GM12878 (cell line): ENCODE measurements at regions not wholly inside any gene's neighbourhood (a gene's known extent, or its start where the extent isn't known, plus 50 kb on each side); places are given as distances from the start of the nearest gene placed in this dataset.

ENCODE experiments used
- ATAC-seq: fragments of 200-7000 bp; cut with Tn5 transposase; 3 replicates; pipeline ENCODE4 v1.9.1; 2020; ENCODE audit warnings: mild to moderate bottlenecking, moderate library complexity
- BruUV-seq: library from RNA; stranded (reverse); fragments of 400-500 nt; replicated peaks from 2 replicates; lab custom pipeline; 2021; lab: Mats Ljungman, UMichigan
- CTCF ChIA-PET: fragments of 300-600 bp; sonication (Branson Sonifier 250); formaldehyde crosslinking; extraction: SDS; loops from one replicate; lab custom pipeline; 2021; ENCODE audit warnings: inconsistent platforms; lab: Yijun Ruan, JAX
- POLR2A ChIA-PET: fragments of 350-600 bp; formaldehyde crosslinking; extraction: SDS; loops from one replicate; lab custom pipeline; 2021; ENCODE audit warnings: inconsistent platforms; lab: Charles Lee
- RAD21 ChIA-PET: fragments of 300-600 bp; sonication (Branson Sonifier 250); formaldehyde crosslinking; loops from one replicate; lab custom pipeline; 2023; ENCODE audit warnings: antibody characterized with exemption; ENCODE audit not compliant: unreplicated experiment; lab: Charles Lee
- SMC1A ChIA-PET: fragments of 300-600 bp; sonication (Branson Sonifier 250); formaldehyde crosslinking; loops from one replicate; lab custom pipeline; 2023; ENCODE audit not compliant: unreplicated experiment, uncharacterized antibody; lab: Charles Lee
- DNase-seq: peaks from one replicate; pipeline ENCODE4 v3.0.0-alpha.2; 2011; ENCODE audit warnings: low read depth, low spot score
- FAIRE-seq: peaks from 3 replicates; lab custom pipeline; 2011; peaks lifted over from hg19 to GRCh38; lab: Jason Lieb, UNC
- H2AFZ ChIP-seq: 2 replicates; pipeline ENCODE4 v1.6.0; 2011; ENCODE audit warnings: low read depth, low read length, control low read depth; ENCODE audit not compliant: control insufficient read depth
- H3K27ac ChIP-seq: 2 replicates; pipeline ENCODE4 v1.5.1; 2011; ENCODE audit warnings: control low read depth; ENCODE audit not compliant: control insufficient read depth, insufficient read depth
- H3K27me3 ChIP-seq, 2 experiments: replicated peaks in 1 of 2; 2 replicates each; pipeline versions ENCODE4 v1.6.0 to v1.6.1; 2011; ENCODE audit warnings: low read length in 1 of 2; ENCODE audit not compliant: control insufficient read depth in 2 of 2, insufficient read depth in 2 of 2
- H3K36me3 ChIP-seq, 2 experiments: 2 replicates each; pipeline ENCODE4 v1.5.1; 2011; ENCODE audit warnings: low read length in 1 of 2; ENCODE audit not compliant: control insufficient read depth in 2 of 2, insufficient read depth in 2 of 2
- H3K4me1 ChIP-seq: 2 replicates; pipeline ENCODE4 v1.6.1; 2011; ENCODE audit warnings: mild to moderate bottlenecking, low read length, moderate library complexity, mixed read lengths; ENCODE audit not compliant: control insufficient read depth, insufficient read depth
- H3K4me2 ChIP-seq: 2 replicates; pipeline ENCODE4 v1.6.0; 2011; ENCODE audit warnings: control low read depth; ENCODE audit not compliant: control insufficient read depth, insufficient read depth
- H3K4me3 ChIP-seq: fragments of 200-600 bp; sonication (generic); 2 replicates; pipeline ENCODE4 v1.5.1; 2016
- H3K79me2 ChIP-seq: 2 replicates; pipeline ENCODE4 v1.6.0; 2011; ENCODE audit warnings: low read length; ENCODE audit not compliant: control insufficient read depth, insufficient read depth
- H3K9ac ChIP-seq: 2 replicates; pipeline ENCODE4 v1.8.0; 2011; ENCODE audit warnings: low read length, control low read depth, mixed read lengths; ENCODE audit not compliant: control insufficient read depth, insufficient read depth
- H3K9me3 ChIP-seq: replicated peaks from 3 replicates; pipeline ENCODE4 v1.5.1; 2011; ENCODE audit warnings: mild to moderate bottlenecking, low read length; ENCODE audit not compliant: control insufficient read depth, insufficient read depth
- H4K20me1 ChIP-seq: 2 replicates; pipeline ENCODE4 v1.6.0; 2011; ENCODE audit not compliant: control insufficient read depth, insufficient read depth
- BMI1 ChIP-seq: fragments of 450-650 bp; IDR thresholded peaks from 2 replicates; pipeline ENCODE4 v1.6.1; 2016; ENCODE audit warnings: mild to moderate bottlenecking, moderate library complexity, borderline replicate concordance
- NBN ChIP-seq: fragments of 450-650 bp; IDR thresholded peaks from 2 replicates; pipeline ENCODE4 v1.6.1; 2016
- RB1 ChIP-seq: fragments of 450-650 bp; formaldehyde crosslinking; IDR thresholded peaks from 2 replicates; pipeline ENCODE4 v1.6.1; 2017; ENCODE audit warnings: mild to moderate bottlenecking, borderline replicate concordance
- RFX5 ChIP-seq: IDR thresholded peaks from 2 replicates; pipeline ENCODE4 v1.6.1; 2011; ENCODE audit warnings: low read depth, low read length, improper control_type of control experiment
- TBL1XR1 ChIP-seq: IDR thresholded peaks from 2 replicates; pipeline ENCODE4 v1.6.1; 2012; ENCODE audit warnings: low read depth, low read length, improper control_type of control experiment
- WGBS: methylation state at CpG from one replicate; pipeline ENCODE4 v1.1.6; 2016; ENCODE audit warnings: low lambda C conversion rate; ENCODE audit not compliant: insufficient replicate concordance, insufficient coverage; ENCODE audit errors: missing lambda C conversion rate; 5-methylcytosine and 5-hydroxymethylcytosine counted together
- in situ Hi-C: fragments of 300-500 bp; cut with MboI; formaldehyde crosslinking; loops from 9 replicates; pipeline ENCODE4 v1.14.3; 2018; ENCODE audit warnings: mixed read lengths
- intact Hi-C: fragments of 100-400 bp; cut with micrococcal nuclease; formaldehyde crosslinking; loops from one replicate; pipeline ENCODE4 v1.14.2; 2022; ENCODE audit not compliant: unreplicated experiment
- TF ChIP-seq, protein P1 (sequence below): fragments of 450-650 bp; IDR thresholded peaks from 2 replicates; pipeline ENCODE4 v1.6.1; 2017; ENCODE audit warnings: mild to moderate bottlenecking, moderate library complexity
- TF ChIP-seq, protein P2 (sequence below): fragments of 450-650 bp; IDR thresholded peaks from 2 replicates; pipeline ENCODE4 v1.6.1; 2017; ENCODE audit warnings: low read depth, mild to moderate bottlenecking, moderate library complexity
- TF ChIP-seq, protein P3 (sequence below): IDR thresholded peaks from 2 replicates; pipeline ENCODE4 v1.6.1; 2011; ENCODE audit warnings: low read depth, low read length, improper control_type of control experiment, borderline replicate concordance

DNA sequence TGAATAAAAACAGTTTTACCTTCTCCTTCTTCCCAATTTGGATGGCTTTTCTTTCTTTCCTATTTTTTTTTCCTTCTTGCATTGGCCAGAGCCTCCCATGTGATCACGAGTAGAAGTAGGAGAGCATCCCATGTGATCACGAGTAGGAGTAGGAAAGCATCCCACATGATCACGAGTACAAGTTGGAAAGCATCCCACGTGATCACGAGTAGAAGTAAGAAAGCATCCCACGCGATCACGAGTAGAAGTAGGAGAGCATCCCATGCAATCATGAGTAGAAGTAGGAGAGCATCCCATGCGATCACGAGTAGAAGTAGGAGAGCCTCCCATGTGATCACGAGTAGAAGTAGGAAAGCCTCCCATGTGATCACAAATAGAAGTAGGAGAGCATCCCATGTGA is 218.6 kb downstream of the DLL1 start:
- no peak for DNase-seq
- TF ChIP-seq, protein P1, sequence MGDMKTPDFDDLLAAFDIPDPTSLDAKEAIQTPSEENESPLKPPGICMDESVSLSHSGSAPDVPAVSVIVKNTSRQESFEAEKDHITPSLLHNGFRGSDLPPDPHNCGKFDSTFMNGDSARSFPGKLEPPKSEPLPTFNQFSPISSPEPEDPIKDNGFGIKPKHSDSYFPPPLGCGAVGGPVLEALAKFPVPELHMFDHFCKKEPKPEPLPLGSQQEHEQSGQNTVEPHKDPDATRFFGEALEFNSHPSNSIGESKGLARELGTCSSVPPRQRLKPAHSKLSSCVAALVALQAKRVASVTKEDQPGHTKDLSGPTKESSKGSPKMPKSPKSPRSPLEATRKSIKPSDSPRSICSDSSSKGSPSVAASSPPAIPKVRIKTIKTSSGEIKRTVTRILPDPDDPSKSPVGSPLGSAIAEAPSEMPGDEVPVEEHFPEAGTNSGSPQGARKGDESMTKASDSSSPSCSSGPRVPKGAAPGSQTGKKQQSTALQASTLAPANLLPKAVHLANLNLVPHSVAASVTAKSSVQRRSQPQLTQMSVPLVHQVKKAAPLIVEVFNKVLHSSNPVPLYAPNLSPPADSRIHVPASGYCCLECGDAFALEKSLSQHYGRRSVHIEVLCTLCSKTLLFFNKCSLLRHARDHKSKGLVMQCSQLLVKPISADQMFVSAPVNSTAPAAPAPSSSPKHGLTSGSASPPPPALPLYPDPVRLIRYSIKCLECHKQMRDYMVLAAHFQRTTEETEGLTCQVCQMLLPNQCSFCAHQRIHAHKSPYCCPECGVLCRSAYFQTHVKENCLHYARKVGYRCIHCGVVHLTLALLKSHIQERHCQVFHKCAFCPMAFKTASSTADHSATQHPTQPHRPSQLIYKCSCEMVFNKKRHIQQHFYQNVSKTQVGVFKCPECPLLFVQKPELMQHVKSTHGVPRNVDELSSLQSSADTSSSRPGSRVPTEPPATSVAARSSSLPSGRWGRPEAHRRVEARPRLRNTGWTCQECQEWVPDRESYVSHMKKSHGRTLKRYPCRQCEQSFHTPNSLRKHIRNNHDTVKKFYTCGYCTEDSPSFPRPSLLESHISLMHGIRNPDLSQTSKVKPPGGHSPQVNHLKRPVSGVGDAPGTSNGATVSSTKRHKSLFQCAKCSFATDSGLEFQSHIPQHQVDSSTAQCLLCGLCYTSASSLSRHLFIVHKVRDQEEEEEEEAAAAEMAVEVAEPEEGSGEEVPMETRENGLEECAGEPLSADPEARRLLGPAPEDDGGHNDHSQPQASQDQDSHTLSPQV: no peak
- TF ChIP-seq RB1 (no peak), RFX5 (no peak), TBL1XR1 (no peak), BMI1 (no peak), NBN (no peak)
- TF ChIP-seq, protein P2, sequence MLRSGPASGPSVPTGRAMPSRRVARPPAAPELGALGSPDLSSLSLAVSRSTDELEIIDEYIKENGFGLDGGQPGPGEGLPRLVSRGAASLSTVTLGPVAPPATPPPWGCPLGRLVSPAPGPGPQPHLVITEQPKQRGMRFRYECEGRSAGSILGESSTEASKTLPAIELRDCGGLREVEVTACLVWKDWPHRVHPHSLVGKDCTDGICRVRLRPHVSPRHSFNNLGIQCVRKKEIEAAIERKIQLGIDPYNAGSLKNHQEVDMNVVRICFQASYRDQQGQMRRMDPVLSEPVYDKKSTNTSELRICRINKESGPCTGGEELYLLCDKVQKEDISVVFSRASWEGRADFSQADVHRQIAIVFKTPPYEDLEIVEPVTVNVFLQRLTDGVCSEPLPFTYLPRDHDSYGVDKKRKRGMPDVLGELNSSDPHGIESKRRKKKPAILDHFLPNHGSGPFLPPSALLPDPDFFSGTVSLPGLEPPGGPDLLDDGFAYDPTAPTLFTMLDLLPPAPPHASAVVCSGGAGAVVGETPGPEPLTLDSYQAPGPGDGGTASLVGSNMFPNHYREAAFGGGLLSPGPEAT: no peak
- TF ChIP-seq, protein P3, sequence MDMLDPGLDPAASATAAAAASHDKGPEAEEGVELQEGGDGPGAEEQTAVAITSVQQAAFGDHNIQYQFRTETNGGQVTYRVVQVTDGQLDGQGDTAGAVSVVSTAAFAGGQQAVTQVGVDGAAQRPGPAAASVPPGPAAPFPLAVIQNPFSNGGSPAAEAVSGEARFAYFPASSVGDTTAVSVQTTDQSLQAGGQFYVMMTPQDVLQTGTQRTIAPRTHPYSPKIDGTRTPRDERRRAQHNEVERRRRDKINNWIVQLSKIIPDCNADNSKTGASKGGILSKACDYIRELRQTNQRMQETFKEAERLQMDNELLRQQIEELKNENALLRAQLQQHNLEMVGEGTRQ: no peak
- intact Hi-C loops: no loop called here
- no peak overlapping the region for H3K9ac ChIP-seq
- no TSS peak for BruUV-seq
- no peak for FAIRE-seq
- no peaks in the 10 kb centered on the region for H3K4me1 ChIP-seq
- POLR2A ChIA-PET: no interaction called here
- CTCF ChIA-PET: no interaction called here
- ATAC-seq: no peak
- no peaks in the 10 kb centered on the region; the same call in 2 of the 3 replicates for H3K9me3 ChIP-seq
- SMC1A ChIA-PET: no interaction called here
- H3K4me3 ChIP-seq: no peak overlapping the region
- no peaks in the 10 kb centered on the region for H4K20me1 ChIP-seq
- 38% methylated on average over 11 of the region's 11 CpGs for WGBS
- H2AFZ ChIP-seq: no peak overlapping the region
- no peaks in the 10 kb centered on the region for H3K79me2 ChIP-seq
- no peaks in the 10 kb centered on the region for H3K36me3 ChIP-seq
- no peak overlapping the region for H3K4me2 ChIP-seq
- in situ Hi-C loops: no loop called here
- RAD21 ChIA-PET: no interaction called here
- no peaks in the 10 kb centered on the region for H3K27me3 ChIP-seq
- no peak overlapping the region for H3K27ac ChIP-seq
